ENCODE measurements at regions not wholly inside any gene's neighbourhood (a gene's known extent, or its start where the extent isn't known, plus 50 kb on each side); places are given as distances from the start of the nearest gene placed in this dataset.
A peak's percentile ranks its signal among the peaks of the same experiment; 100 is the strongest.

GRCh38 chr4:3865986-3866812, 100.0 kb downstream of the ADRA2C start:
- DNase-seq (ENCODE audit: low read depth, low spot score): no peak

GRCh38 chr4:3866813-3867129, 100.6 kb downstream of the ADRA2C start:
- no peak for DNase-seq (ENCODE audit: low read depth, low spot score)

GRCh38 chr4:3867403-3868100, 101.4 kb downstream of the ADRA2C start:
- DNase-seq (ENCODE audit: low read depth, low spot score): no peak

- DNase-seq (ENCODE audit: low read depth, low spot score): no peak
Observed at GRCh38 chr4:3868211-3869173, 102.3 kb downstream of the ADRA2C start.

GRCh38 chr4:3869174-3869572, 103.0 kb downstream of the ADRA2C start:
- DNase-seq (ENCODE audit: low read depth, low spot score): no peak

GRCh38 chr4:3869661-3870566, 103.7 kb downstream of the ADRA2C start:
- DNase-seq (ENCODE audit: low read depth, low spot score): no peak

- no peak for DNase-seq (ENCODE audit: low read depth, low spot score)
Observed at GRCh38 chr4:3870567-3870962, 104.4 kb downstream of the ADRA2C start.

- no peak for DNase-seq (ENCODE audit: low read depth, low spot score)
Observed at GRCh38 chr4:3871181-3871852, 105.1 kb downstream of the ADRA2C start.

- no peak for DNase-seq (ENCODE audit: low read depth, low spot score)
Observed at GRCh38 chr4:3871881-3872833, 106.0 kb downstream of the ADRA2C start.

GRCh38 chr4:3872834-3873313, 106.7 kb downstream of the ADRA2C start:
- no peak for DNase-seq (ENCODE audit: low read depth, low spot score)

- DNase-seq (ENCODE audit: low read depth, low spot score): no peak
Observed at GRCh38 chr4:3873408-3874027, 107.3 kb downstream of the ADRA2C start.

- no peak for DNase-seq (ENCODE audit: low read depth, low spot score)
Observed at GRCh38 chr4:3874028-3874415, 107.8 kb downstream of the ADRA2C start.

GRCh38 chr4:3874525-3875110, 108.4 kb downstream of the ADRA2C start:
- no peak for DNase-seq (ENCODE audit: low read depth, low spot score)

GRCh38 chr4:3875466-3875865, 109.3 kb downstream of the ADRA2C start:
- DNase-seq (ENCODE audit: low read depth, low spot score): no peak

GRCh38 chr4:3876057-3876845, 110.1 kb downstream of the ADRA2C start:
- DNase-seq (ENCODE audit: low read depth, low spot score): peak; percentile 86

- DNase-seq (ENCODE audit: low read depth, low spot score): no peak
Observed at GRCh38 chr4:3877236-3877635, 111.1 kb downstream of the ADRA2C start.

- no peak for DNase-seq (ENCODE audit: low read depth, low spot score)
Observed at GRCh38 chr4:3877868-3878267, 111.7 kb downstream of the ADRA2C start.

- DNase-seq (ENCODE audit: low read depth, low spot score): no peak
Observed at GRCh38 chr4:3878678-3879077, 112.5 kb downstream of the ADRA2C start.

Data from brain pericyte (primary cell).